HG03135 (cell line): ENCODE measurements at regions not wholly inside any gene's neighbourhood (a gene's known extent, or its start where the extent isn't known, plus 50 kb on each side); places are given as distances from the start of the nearest gene placed in this dataset.
"Not testable (repeated sequence)": the region's sequence is repeated elsewhere in the genome, so short reads cannot be mapped to it uniquely, and the experiment has no call there.

ENCODE experiments used
- ATAC-seq: cut with Tn5 transposase; IDR thresholded peaks from one replicate; pipeline ENCODE4 v1.9.1; 2021; ENCODE audit warnings: mild to moderate bottlenecking, moderate library complexity; ENCODE audit not compliant: unreplicated experiment

DNA sequence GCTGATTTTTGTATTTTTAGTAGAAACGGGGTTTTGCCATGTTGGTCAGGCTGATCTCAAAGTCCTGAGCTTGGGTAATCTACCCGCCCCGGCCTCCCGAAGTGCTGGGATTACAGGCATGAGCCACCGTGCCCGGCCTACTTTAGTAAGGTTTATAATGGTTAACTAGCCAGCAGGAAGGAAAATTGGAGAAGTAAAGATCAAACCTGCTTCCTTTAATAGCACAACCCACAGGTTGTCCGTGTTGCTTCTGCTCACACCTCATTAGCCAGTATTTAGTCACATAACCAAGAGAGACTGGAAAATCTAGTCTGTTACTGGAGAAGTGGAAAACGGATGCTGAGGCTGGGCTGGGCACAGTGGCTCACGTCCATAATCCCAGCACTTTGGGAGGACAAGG is 51.9 kb upstream of the TBL1XR1 start:
- ATAC-seq, result no peak

GRCh38 chr3:177250151-177250550 is 52.9 kb upstream of the TBL1XR1 start:
- no peak for ATAC-seq

DNA sequence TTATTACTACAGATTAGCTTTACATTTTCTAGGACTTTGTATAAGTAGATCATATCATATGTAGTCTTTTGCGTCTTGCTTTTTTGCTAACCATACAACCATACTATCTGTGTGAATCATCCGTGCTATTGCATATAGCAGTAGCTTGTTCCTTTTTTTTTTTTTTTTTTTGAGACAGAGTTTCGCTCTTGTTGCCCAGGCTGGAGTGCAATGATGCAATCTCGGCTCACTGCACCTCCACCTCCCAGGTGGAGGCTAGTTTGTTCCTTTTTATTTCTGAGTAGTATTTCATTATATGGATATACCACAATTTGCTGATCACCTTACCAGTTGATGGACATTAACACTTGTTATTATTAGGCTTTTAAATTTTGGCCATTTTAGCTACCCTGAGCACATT is 54.5 kb upstream of the TBL1XR1 start:
- no peak for ATAC-seq

GRCh38 chr3:177257006-177257405 is 59.7 kb upstream of the TBL1XR1 start:
- ATAC-seq, result no peak

- no peak for ATAC-seq
Observed at GRCh38 chr3:177257625-177258024, 60.3 kb upstream of the TBL1XR1 start.

DNA sequence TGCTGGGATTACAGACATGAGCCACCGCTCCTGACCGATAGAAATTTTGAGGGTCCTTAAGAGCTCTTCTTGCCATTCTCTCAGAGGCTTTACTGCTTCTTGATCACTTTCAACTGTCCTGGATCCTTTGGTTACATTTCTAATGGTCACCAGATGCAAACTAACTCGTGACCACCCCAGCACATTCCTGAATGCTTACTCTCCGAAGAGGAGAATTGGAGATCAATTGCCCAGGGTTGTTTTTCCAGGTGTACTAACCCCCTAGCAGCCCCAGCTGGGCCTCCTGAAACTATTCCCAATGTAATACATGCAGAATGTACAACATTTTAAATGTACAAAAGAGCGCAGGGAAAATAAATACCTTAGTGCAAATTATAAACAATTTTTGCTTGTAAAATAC is 65.1 kb upstream of the TBL1XR1 start:
- ATAC-seq, result no peak

GRCh38 chr3:177263615-177264368 is 66.5 kb upstream of the TBL1XR1 start:
- no peak for ATAC-seq

DNA sequence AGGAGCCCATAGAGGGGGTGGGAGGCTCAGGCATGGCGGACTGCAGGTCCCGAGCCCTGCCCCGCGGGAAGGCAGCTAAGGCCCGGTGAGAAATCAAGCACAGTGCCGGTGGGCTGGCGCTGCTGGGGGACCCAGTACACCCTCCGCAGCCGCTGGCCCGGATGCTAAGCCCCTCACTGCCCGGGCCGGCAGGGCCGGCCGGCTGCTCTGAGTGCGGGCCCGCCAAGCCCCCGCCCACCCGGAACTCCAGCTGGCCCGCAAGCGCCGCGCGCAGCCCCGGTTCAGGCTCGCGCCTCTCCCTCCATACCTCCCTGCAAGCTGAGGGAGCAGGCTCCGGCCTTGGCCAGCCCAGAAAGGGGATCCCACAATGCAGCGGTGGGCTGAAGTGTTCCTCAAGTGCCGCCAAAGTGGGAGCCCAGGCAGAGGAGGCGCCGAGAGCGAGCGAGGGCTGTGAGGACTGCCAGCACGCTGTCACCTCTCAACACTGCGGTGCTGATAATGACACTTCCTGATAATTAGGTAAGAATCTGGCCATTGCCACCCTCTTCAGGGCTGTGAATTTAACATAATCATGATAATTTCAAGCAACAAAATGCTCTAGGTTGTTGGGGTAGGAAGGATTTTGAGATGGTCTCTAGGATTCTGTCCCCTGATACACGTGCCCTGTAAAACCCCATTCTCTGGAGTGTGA is 74.7 kb upstream of the TBL1XR1 start:
- ATAC-seq, result not testable (repeated sequence)

GRCh38 chr3:177278016-177278415 is 80.7 kb upstream of the TBL1XR1 start:
- ATAC-seq, result no peak

DNA sequence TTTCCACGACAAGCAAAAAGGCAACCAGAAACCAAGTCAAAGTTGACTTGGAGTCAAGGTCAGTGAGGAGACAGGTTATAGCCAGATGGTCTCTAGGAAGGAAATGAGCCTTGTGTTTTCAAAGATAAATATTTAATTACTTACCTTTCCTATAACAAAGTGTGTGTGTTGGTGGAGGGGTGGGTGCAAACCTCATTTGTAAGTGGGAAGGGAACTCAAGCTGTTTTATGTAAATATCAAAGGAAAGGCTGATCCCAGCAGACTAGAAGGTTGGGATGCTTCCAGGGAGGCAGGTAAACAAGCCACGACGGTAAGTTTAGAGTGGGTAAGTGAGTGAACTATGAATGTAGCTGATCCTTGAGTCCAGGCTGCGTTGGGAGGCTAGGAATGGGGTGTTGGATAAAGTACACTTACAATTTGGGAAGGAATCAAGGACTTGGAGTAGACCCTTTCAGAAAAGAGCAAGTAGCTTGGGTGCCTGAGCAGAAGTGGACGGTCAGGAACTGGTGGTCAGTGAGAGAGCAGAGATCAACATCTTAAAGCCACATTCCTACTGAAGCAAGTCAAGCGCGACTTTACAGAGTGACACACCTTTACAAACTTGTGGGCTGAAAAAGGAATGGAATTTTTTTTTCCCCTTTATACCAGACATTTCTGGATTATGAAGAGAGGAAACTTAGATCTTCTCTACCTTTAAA is 82.0 kb upstream of the TBL1XR1 start:
- ATAC-seq, result no peak

DNA sequence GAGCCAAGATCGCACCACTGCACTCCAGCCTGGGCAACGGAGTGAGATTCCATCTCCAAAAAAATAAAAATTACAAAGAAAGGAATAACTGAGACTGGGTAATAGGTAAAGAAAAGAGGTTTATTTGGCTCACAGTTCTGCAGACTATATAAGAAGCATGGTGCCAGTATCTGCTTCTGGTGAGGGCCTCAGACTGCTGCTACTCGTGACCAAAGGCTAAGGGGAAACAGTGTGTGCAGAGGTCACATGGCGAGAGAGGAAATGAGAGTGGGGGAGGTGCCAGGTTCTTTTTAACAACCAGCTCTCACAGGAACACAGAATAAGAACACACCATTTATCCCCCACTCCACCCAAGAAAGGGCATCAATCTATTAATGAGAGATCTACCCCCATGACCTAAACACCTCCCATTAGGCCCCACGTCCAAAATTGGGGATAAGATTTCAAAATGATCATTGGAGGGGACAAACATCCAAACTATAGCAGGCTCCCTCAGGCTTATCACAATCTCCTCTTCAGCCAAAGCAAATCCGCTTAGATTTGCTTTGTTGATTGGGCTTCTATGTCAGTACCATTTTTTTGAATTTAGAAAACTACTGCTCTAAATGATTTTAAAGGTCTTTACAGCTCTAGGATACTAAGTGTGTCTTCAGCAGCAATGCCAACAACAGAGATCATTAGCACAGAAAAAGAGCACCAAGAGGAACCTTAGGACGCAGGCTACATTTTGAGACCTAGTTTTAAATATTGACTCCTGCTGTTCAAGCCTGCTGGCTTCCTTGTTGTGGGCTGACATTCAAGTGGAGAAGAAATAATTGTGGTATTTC is 84.2 kb upstream of the TBL1XR1 start:
- no peak for ATAC-seq

DNA sequence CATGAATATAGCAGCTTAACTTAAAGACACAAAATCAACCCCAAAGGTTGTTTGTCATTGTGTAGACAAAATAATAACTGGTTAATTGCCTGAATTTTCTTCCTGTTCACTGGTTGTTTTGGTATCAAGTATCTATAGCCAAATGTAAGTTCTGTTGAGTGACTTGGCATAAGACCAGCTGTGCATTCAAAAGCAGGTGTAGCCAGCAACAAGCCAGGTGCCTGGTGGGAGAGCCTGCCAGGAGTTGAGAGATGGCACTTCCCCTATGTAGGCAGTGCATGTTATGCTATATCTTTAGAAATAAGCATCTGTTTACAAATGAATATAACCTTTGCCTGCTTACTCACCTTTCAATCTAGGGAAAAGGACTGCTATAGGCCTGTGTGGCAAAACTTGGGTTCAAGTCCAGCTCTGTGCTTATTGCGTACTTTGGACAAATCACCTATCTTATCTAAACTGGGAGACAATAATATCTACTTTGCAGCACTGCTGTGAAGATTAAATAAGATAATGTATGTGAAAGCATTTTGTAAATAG is 84.9 kb upstream of the TBL1XR1 start:
- no peak for ATAC-seq

DNA sequence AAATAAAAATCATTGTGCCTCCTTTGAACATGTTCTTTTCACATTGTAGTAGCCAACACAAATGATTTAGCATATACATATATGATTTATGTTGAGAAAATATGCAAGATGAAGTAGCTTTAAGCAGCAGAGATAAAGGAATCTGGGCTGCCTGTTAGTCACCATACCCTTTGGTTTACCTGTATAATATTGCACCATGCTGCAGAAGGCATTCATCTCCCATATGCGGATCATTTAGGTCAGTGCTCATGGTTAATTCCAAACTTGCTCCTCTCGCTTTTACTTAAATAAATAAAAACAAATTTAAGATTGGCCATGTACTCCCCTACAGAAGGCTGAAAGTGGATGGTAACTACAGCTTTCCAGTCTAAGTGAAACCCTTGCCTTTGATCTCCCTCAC is 86.7 kb upstream of the TBL1XR1 start:
- no peak for ATAC-seq

- no peak for ATAC-seq
Observed at GRCh38 chr3:177284383-177284881, 87.2 kb upstream of the TBL1XR1 start.

DNA sequence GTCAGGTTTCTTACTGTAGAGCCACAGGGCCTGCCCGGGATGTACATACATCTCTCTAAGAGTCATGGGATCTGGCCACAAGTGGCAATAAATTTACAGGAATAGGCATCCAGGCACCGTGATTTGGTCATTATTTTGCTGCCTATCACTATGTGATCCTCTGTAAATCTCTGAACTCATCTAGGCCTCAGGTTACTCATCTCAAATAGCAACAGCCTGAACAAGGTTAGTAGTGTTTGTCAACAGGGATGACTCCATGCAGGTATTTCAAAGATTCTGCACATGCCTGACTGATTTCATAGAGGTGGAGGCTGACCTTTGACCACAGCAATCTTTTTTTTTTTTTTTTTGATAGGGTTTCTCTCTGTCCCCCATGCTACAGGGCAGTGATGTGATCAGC is 88.8 kb upstream of the TBL1XR1 start:
- no peak for ATAC-seq

DNA sequence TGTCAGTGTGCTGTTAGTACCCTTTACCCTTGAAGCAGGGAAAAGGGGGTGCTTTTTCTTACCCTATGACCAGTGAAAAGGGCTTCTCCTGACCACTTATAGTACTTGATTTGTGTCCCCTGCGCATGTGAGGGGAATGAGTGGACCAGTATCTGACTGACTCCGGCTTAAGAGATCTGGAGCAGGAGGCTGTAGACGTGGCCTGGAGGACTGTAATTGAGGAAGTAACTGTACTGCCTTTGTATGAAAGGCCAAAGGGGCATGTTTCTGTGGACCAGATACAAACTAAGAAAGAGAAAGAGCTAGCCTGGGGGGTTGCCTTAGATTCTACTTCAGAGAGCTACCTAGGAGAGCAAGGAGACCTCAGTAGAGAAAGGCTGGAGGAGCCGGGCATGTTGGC is 89.9 kb upstream of the TBL1XR1 start:
- ATAC-seq, result no peak

- no peak for ATAC-seq
Observed at GRCh38 chr3:177290633-177291032, 93.4 kb upstream of the TBL1XR1 start.

DNA sequence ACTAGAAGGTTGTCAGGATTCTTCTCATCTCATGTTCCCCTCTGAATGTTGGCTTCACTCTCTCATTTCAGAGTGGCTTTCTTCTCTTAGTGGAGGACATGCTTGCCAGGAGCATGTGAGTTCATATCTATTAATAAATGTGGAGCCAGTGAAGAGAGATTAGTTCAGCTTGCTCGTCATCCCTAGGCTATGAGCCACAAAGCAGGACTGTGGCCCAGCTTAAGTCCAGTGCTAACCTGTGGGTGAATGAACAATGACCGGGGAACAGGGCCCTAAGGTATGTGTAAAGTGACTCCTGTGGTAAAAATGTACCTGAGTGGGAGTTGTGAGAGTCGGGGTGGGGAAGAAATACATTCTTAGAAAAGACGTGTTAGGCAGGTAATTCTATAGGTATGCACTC is 96.9 kb upstream of the TBL1XR1 start:
- no peak for ATAC-seq

DNA sequence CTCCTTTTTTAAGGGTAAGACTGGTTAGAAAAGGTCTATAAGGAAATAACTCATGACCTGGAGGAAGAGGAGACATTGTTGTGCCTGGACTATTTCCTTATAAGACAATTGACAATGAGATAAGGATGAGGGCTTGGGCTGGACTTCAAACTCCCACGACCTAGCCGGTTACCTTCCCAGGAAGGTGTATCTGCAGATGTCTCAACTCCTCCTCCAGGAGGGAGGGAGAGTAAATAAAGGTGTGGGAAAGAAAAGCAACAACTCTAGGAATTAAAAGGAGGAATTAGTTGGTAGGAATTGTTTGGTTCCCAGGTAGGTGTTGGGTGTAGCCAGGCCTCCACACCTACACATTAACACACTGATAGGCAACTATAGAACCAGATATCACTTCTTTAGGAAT is 97.8 kb upstream of the TBL1XR1 start:
- no peak for ATAC-seq

GRCh38 chr3:177299250-177299649 is 102.0 kb upstream of the TBL1XR1 start:
- no peak for ATAC-seq
